ACC112 (cell line): ENCODE measurements at regions not wholly inside any gene's neighbourhood (a gene's known extent, or its start where the extent isn't known, plus 50 kb on each side); places are given as distances from the start of the nearest gene placed in this dataset.

Experiments used
- H2AFZ ChIP-seq: fragments of 200-600 bp; sonication (generic); one replicate; pipeline ENCODE4 v1.6.0; 2017; ENCODE audit warnings: antibody characterized with exemption, low read length; ENCODE audit not compliant: unreplicated experiment
- H3K27ac ChIP-seq: fragments of 200-600 bp; sonication (generic); 2 replicates; pipeline ENCODE4 v1.5.1; 2014; ENCODE audit warnings: low read depth, mild to moderate bottlenecking, antibody characterized with exemption, low read length, moderate library complexity
- H3K27me3 ChIP-seq: fragments of 200-600 bp; sonication (generic); 2 replicates; pipeline ENCODE4 v1.6.1; 2014; ENCODE audit warnings: mild to moderate bottlenecking, antibody characterized with exemption, low read length, moderate library complexity, mixed read lengths; ENCODE audit not compliant: insufficient read depth
- H3K36me3 ChIP-seq: fragments of 200-600 bp; sonication (generic); 2 replicates; pipeline ENCODE4 v1.6.1; 2016; ENCODE audit warnings: mild to moderate bottlenecking, antibody characterized with exemption, low read length, moderate library complexity, mixed read lengths; ENCODE audit not compliant: insufficient read depth
- H3K4me1 ChIP-seq: fragments of 200-600 bp; sonication (generic); one replicate; pipeline ENCODE4 v1.6.1; 2016; ENCODE audit warnings: low read length, mixed read lengths; ENCODE audit not compliant: insufficient read depth, unreplicated experiment, control insufficient read depth
- H3K4me3 ChIP-seq: fragments of 200-600 bp; sonication (generic); 2 replicates; pipeline ENCODE4 v1.5.1; 2014; ENCODE audit warnings: mild to moderate bottlenecking, low read depth, low read length
- H3K79me2 ChIP-seq: fragments of 200-600 bp; sonication (generic); one replicate; pipeline ENCODE4 v1.6.0; 2016; ENCODE audit warnings: low read length; ENCODE audit not compliant: control insufficient read depth, unreplicated experiment, insufficient read depth

- Histone ChIP-seq H2AFZ (no peak overlapping the region), H3K4me1 (no peaks in the 10 kb centered on the region), H3K36me3 (no peaks in the 10 kb centered on the region), H3K27me3 (no peaks in the 10 kb centered on the region), H3K4me3 (no peak overlapping the region), H3K27ac (no peak overlapping the region), H3K79me2 (no peaks in the 10 kb centered on the region)
Observed at GRCh38 chr10:64444564-64444963, 923.4 kb downstream of the REEP3 start.

- H3K79me2 ChIP-seq = no peaks in the 10 kb centered on the region
- H3K27ac ChIP-seq = no peak overlapping the region
- no peak overlapping the region for H2AFZ ChIP-seq
Observed at GRCh38 chr10:64449603-64450002, 928.4 kb downstream of the REEP3 start.

GRCh38 chr10:64450312-64450711, 929.1 kb downstream of the REEP3 start:
- Histone ChIP-seq H3K4me3 (no peak overlapping the region), H2AFZ (no peak overlapping the region), H3K79me2 (no peaks in the 10 kb centered on the region), H3K36me3 (no peaks in the 10 kb centered on the region), H3K27me3 (no peaks in the 10 kb centered on the region), H3K27ac (no peak overlapping the region), H3K4me1 (no peaks in the 10 kb centered on the region)

More at GRCh38 chr10:64449603-64450002, 928.4 kb downstream of the REEP3 start:
- no peaks in the 10 kb centered on the region for H3K36me3 ChIP-seq
- H3K27me3 ChIP-seq = no peaks in the 10 kb centered on the region
- H3K4me3 ChIP-seq = no peak overlapping the region
- H3K4me1 ChIP-seq = no peaks in the 10 kb centered on the region

GRCh38 chr10:64454962-64455361, 933.8 kb downstream of the REEP3 start:
- Histone ChIP-seq H3K36me3 (no peaks in the 10 kb centered on the region), H3K27me3 (no peaks in the 10 kb centered on the region), H2AFZ (no peak overlapping the region), H3K4me1 (no peaks in the 10 kb centered on the region), H3K27ac (no peak overlapping the region), H3K4me3 (no peak overlapping the region), H3K79me2 (no peaks in the 10 kb centered on the region)

GRCh38 chr10:64458306-64458705, 937.1 kb downstream of the REEP3 start:
- Histone ChIP-seq H3K27ac (no peak overlapping the region), H2AFZ (no peak overlapping the region), H3K36me3 (no peaks in the 10 kb centered on the region), H3K4me3 (no peak overlapping the region), H3K79me2 (no peaks in the 10 kb centered on the region), H3K4me1 (no peaks in the 10 kb centered on the region), H3K27me3 (no peaks in the 10 kb centered on the region)

- H3K27me3 ChIP-seq = no peaks in the 10 kb centered on the region
- H3K27ac ChIP-seq = no peak overlapping the region
- H3K4me3 ChIP-seq = no peak overlapping the region
- H2AFZ ChIP-seq = no peak overlapping the region
- H3K79me2 ChIP-seq = no peaks in the 10 kb centered on the region
- no peaks in the 10 kb centered on the region for H3K36me3 ChIP-seq
- H3K4me1 ChIP-seq = no peaks in the 10 kb centered on the region
Observed at GRCh38 chr10:64463406-64463805, 942.2 kb downstream of the REEP3 start.

- Histone ChIP-seq H3K36me3 (no peaks in the 10 kb centered on the region), H3K79me2 (no peaks in the 10 kb centered on the region), H2AFZ (no peak overlapping the region), H3K27me3 (no peaks in the 10 kb centered on the region), H3K4me1 (no peaks in the 10 kb centered on the region), H3K4me3 (no peak overlapping the region), H3K27ac (no peak overlapping the region)
Observed at GRCh38 chr10:64465653-64466052, 944.5 kb downstream of the REEP3 start.

- Histone ChIP-seq H3K27ac (no peak overlapping the region), H3K79me2 (no peaks in the 10 kb centered on the region), H3K36me3 (no peaks in the 10 kb centered on the region), H2AFZ (no peak overlapping the region), H3K4me1 (no peaks in the 10 kb centered on the region), H3K27me3 (no peaks in the 10 kb centered on the region), H3K4me3 (no peak overlapping the region)
Observed at GRCh38 chr10:64468219-64468618, 947.0 kb downstream of the REEP3 start.

GRCh38 chr10:64476506-64476905, 955.3 kb downstream of the REEP3 start:
- H3K4me3 ChIP-seq = no peak overlapping the region
- H3K36me3 ChIP-seq = no peaks in the 10 kb centered on the region

GRCh38 chr10:64477791-64478190, 956.6 kb downstream of the REEP3 start:
- no peak overlapping the region for H2AFZ ChIP-seq

More at GRCh38 chr10:64476506-64476905, 955.3 kb downstream of the REEP3 start:
- H2AFZ ChIP-seq = no peak overlapping the region
- no peaks in the 10 kb centered on the region for H3K79me2 ChIP-seq
- no peaks in the 10 kb centered on the region for H3K4me1 ChIP-seq
- no peak overlapping the region for H3K27ac ChIP-seq
- H3K27me3 ChIP-seq = no peaks in the 10 kb centered on the region

GRCh38 chr10:64484811-64485330, 963.7 kb downstream of the REEP3 start:
- Histone ChIP-seq H3K4me1 (no peaks in the 10 kb centered on the region), H2AFZ (no peak overlapping the region), H3K27me3 (no peaks in the 10 kb centered on the region)

More at GRCh38 chr10:64477791-64478190, 956.6 kb downstream of the REEP3 start:
- Histone ChIP-seq H3K27me3 (no peaks in the 10 kb centered on the region), H3K4me3 (no peak overlapping the region), H3K36me3 (no peaks in the 10 kb centered on the region), H3K27ac (no peak overlapping the region), H3K79me2 (no peaks in the 10 kb centered on the region), H3K4me1 (no peaks in the 10 kb centered on the region)

More at GRCh38 chr10:64484811-64485330, 963.7 kb downstream of the REEP3 start:
- Histone ChIP-seq H3K79me2 (no peaks in the 10 kb centered on the region), H3K4me3 (no peak overlapping the region), H3K36me3 (no peaks in the 10 kb centered on the region), H3K27ac (no peak overlapping the region)
